Stimulated activated naive CD8-positive, alpha-beta T cell treated with anti-CD3 and anti-CD28 coated beads, Interleukin-15, amount 100 ng/mL, for 72 hours (primary cell): ENCODE measurements at regions not wholly inside any gene's neighbourhood (a gene's known extent, or its start where the extent isn't known, plus 50 kb on each side); places are given as distances from the start of the nearest gene placed in this dataset.

Source experiments
- ATAC-seq: fragments of 150-1000 bp; cut with Tn5 transposase; 2 replicates; pipeline ENCODE4 v1.10.0; 2021; ENCODE audit warnings: mild to moderate bottlenecking, moderate library complexity
- DNase-seq, 2 donors: peaks; one replicate each; pipeline ENCODE4 v3.0.0; 2021 to 2022
- H3K27ac Mint-ChIP-seq, 2 donors: one replicate each; pipeline ENCODE4 v1.8.0; 2022; ENCODE audit warnings: mild to moderate bottlenecking in 2 of 2, mixed read lengths in 2 of 2, moderate library complexity in 2 of 2
- H3K27me3 Mint-ChIP-seq: one replicate; pipeline ENCODE4 v1.8.0; 2022; ENCODE audit warnings: mixed read lengths
- H3K4me1 Mint-ChIP-seq: one replicate; pipeline ENCODE4 v1.8.0; 2022; ENCODE audit warnings: mild to moderate bottlenecking, mixed read lengths
- H3K4me3 Mint-ChIP-seq, 2 donors: one replicate each; pipeline ENCODE4 v1.8.0; 2022; ENCODE audit warnings: mild to moderate bottlenecking in 2 of 2, mixed read lengths in 2 of 2, moderate library complexity in 1 of 2
- H3K9me3 Mint-ChIP-seq, 2 donors: one replicate each; pipeline ENCODE4 v1.8.0; 2022; ENCODE audit warnings: mixed read lengths in 2 of 2

DNA sequence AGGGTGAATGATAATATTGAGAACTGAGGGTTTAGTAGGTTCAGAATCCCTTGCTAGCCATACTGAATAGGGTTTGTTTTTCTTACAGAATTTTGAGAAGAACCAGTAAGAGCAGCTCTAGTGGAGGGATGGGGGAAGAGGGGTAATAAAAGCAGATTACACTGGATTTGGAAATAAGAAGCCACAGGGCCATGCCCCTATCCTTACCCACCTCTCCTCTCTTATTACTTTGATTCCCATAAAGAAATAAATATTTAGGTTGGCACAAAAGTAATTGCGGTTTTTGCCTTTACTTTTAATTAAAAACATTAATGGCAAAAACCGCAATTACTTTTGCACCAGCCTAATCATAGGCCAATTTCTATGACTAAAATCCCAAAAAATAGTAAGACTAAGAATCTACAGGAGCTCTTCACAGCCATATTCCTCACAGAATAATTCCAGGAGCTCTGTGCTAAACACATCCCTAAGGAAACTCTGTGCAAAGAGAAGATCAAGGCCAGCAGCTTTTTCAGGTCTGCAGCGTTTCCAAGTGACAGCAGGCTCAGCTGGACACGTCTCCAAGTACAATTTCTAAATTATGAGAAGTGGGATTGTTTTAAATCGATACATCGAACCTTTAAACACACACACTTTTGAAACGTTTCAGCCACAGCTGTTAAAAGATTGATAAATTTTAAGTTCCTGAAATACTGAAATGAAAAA is 58.4 kb upstream of the RTN4 start:
- Mint-ChIP-seq H3K27ac (no peak overlapping the region), H3K4me3 (no peak overlapping the region), H3K9me3 (no peaks in the 10 kb centered on the region), H3K27me3 (no peaks in the 10 kb centered on the region), H3K4me1 (no peaks in the 10 kb centered on the region)
- DNase-seq (no peak), ATAC-seq (no peak)

DNA sequence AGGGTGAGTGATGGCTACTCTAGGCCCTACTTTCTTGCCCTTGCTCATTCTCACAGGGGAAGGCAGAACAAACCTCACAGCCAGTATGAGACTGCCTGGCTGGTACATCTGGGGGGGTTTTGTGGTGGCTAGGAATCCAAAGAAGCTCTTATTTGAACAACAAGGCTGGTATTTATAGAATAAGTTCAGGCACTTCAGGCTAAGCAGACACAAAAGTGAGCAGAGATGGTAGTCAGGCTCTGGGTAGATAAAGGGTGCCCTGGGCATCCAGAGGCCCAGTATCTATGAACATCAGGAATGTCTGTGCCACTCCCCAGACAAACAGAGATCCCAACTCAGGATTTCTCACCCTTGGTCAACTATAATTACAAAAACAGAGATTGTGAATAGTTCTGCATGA is 57.2 kb upstream of the RTN4 start:
- DNase-seq (no peak), ATAC-seq (no peak)
- H3K9me3 Mint-ChIP-seq: no peaks in the 10 kb centered on the region
- H3K4me1 Mint-ChIP-seq: no peaks in the 10 kb centered on the region
- no peak overlapping the region for H3K4me3 Mint-ChIP-seq
- H3K27me3 Mint-ChIP-seq: no peaks in the 10 kb centered on the region
- H3K27ac Mint-ChIP-seq: no peak overlapping the region

DNA sequence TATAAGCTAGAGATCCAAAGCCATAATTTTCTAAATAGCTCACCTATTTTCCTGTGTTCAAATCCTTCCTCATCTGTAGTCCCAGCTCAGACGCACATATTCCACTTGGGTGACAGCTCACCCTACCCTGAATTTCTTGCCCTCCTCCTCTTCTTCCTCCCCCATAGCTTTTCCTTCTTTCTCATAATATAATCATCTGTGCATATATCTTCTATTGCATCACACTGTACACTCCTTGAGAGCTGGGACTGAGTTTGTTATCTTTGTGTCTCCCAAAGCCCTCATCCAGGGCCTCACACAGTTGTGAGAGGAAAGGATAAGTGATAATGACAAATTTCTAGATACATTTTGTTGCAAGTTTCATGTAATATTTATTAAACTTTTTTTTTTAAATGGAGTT is 55.9 kb upstream of the RTN4 start:
- Mint-ChIP-seq H3K9me3 (no peaks in the 10 kb centered on the region), H3K4me3 (no peak overlapping the region), H3K27me3 (no peaks in the 10 kb centered on the region), H3K27ac (no peak overlapping the region), H3K4me1 (no peaks in the 10 kb centered on the region)
- ATAC-seq (no peak), DNase-seq (no peak)

DNA sequence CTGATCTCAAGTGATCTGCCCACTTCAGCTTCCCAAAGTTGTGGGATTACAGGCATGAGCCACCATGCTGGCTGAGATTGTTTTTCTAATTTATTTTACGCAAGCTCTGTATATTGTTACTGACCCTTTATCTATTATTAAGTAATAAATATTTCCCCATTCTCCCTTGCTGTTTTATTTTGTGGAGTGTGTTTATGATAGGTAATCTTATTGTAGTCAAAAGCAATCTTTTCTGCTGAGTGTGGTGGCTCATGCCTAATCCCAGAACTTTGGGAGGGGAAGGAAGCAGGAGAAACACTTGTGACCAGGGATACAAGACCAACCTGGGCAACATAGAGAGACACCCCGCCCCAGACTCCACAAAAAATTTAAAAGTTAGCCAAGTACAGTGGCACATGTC is 55.2 kb upstream of the RTN4 start:
- Mint-ChIP-seq H3K4me3 (no peak overlapping the region), H3K27ac (no peak overlapping the region), H3K4me1 (peaks cover 2% of the 10 kb centered on the region), H3K9me3 (no peaks in the 10 kb centered on the region), H3K27me3 (no peaks in the 10 kb centered on the region)
- DNase-seq (no peak), ATAC-seq (no peak)

DNA sequence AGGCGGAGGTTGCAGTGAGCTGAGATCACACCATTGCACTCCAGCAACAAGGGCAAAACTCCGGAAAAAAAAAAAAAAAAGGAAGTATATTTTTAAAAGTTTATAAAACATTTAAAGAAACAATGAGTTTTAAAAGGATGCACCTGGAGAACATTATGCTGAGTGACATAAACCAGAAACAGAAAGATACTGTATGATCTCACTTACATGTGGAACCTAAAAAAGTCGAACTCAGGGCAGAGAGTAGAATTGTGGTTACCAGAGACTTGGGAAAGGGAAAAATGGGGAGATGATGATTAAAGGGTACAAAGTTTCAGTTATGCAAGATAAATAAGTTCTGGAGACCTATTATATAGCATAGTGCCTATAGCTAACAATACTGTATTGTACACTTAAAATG is 52.8 kb upstream of the RTN4 start:
- no peak for ATAC-seq
- H3K27ac Mint-ChIP-seq: no peak overlapping the region

DNA sequence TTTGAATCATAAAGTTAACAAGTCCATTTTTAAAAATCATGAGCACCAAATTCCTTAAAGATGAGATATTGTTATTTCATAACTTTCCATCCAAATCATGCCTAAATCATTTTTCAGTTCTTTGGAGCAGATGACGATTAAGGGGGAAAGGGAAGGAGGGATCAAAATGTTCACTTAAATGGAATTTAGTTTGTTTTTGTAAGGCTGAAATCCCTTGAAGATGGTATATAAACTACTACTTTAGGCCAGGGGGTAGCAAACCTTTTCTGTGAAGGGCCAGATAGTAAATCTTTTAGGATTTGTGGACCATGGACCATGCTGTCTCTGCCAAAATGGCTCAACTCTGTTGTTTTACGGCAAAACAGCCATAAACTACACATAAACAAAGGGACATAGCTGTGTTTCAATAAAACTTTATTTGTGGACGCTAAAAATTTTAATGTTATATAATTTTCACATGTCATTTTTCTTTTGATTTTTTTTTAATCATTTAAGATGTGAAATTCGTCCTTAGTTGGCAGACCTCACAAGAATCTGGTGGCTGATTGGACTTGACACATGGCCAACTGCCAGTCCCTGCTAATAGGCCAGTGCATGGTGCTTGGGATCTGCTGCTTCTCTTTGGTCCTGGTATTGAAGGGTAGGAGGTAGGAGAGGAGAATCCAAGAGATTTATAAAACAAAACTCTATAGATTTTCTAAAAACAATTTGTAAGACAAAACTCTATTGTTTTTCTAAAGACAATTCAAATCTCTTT is 52.0 kb upstream of the RTN4 start:
- no peak overlapping the region for H3K4me3 Mint-ChIP-seq
- no peak overlapping the region for H3K27ac Mint-ChIP-seq
- no peaks in the 10 kb centered on the region for H3K27me3 Mint-ChIP-seq
- DNase-seq: no peak
- ATAC-seq: no peak
- no peaks in the 10 kb centered on the region for H3K9me3 Mint-ChIP-seq
- H3K4me1 Mint-ChIP-seq: peaks cover 15% of the 10 kb centered on the region

More for the DNA sequence above, 52.8 kb upstream of the RTN4 start:
- Mint-ChIP-seq H3K9me3 (no peaks in the 10 kb centered on the region), H3K27me3 (no peaks in the 10 kb centered on the region), H3K4me1 (peaks cover 15% of the 10 kb centered on the region), H3K4me3 (no peak overlapping the region)
- no peak for DNase-seq

DNA sequence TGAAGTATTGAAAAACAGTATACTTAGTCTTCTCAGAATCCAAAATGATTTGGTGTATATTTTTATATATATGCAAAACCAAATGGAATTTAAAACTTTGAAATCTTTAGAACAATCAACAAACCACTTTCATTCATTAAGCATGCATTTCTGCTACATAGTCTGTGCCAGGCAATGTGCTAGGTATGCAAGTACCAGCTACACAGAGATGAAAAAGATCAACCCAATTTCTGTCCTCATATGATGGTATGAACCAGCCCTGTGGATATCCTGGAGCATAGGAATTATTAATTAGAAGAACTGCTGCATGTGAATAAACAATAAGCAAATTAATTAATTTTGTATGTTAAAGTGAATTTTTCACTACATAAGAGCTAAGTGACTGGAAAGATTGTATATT is 51.2 kb upstream of the RTN4 start:
- Mint-ChIP-seq H3K27ac (no peak overlapping the region), H3K27me3 (no peaks in the 10 kb centered on the region), H3K4me3 (no peak overlapping the region), H3K9me3 (no peaks in the 10 kb centered on the region), H3K4me1 (peaks cover 15% of the 10 kb centered on the region)
- DNase-seq: no peak
- ATAC-seq: no peak

DNA sequence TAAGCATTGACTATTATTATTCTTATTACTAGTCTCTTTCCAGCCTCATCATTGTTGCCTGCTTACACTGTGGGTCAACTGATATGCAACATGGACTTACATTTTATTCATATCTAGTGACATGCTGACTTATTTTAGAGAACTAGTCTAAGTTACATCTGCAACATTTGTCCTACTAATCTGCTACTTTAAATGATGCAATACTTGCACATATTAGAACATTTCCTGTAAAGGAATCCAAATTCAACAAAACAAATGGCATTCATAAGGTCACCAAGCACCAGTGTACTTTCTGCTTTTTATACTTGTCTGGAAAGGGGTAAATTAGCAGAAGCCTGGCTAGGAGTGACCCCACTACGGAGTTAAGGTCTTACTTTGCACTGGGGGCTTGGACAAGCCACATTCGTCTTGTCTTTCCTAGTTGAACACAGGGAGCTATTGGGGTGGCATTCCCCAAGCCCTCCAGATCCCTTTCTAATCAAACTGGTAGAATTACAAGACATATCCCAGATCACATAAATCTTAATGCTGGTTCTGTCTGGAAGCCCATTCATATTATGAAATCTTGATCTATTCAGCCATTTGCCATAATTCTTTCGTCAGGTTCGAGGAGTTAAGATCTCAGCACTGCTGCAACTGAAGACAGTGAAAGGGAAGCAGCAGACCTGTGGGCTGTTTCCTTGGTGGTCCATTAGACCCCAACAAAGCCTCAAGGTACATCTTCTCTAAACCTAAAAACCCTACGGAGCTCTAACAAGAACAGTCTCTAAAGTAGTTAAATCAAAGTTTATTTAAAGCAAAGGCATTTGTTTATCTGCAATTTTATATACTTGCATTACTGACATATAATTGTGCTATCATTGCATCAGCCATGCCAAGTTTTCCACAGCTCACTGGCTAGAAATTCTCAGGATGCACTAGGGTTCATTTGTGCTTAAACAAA is 49.9 kb upstream of the RTN4 start:
- Mint-ChIP-seq H3K27ac (peak overlapping the region; percentile 92 to 97), H3K4me1 (peaks cover 15% of the 10 kb centered on the region)

More for the DNA sequence above, 49.9 kb upstream of the RTN4 start:
- no peaks in the 10 kb centered on the region for H3K27me3 Mint-ChIP-seq
- no peaks in the 10 kb centered on the region for H3K9me3 Mint-ChIP-seq
- DNase-seq (no peak), ATAC-seq (peak; percentile 67)
- H3K4me3 Mint-ChIP-seq: peak overlapping the region; percentile 5 to 7
